ENCODE measurements at regions not wholly inside any gene's neighbourhood (a gene's known extent, or its start where the extent isn't known, plus 50 kb on each side); places are given as distances from the start of the nearest gene placed in this dataset.

DNA sequence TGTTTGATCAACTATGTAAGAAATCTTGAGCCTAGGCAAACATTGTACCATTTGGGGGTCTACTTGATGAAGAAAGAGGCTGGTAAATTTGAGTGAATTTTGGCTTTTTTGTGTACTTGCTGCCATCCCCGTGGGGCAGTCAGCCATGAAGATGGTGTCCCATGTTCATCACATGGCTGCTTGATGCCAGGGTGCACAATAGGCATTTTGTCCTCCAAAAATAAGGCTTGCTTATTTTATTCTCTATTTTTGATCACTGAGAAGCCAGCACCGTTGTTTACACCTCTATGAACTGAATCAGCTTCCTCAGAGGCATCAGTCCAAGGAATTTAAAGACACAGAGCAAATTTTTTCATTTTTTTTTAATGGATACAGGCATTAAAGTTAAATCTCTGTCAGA is 1195.7 kb downstream of the AMY1C start:
- TF ChIP-seq, protein P1, sequence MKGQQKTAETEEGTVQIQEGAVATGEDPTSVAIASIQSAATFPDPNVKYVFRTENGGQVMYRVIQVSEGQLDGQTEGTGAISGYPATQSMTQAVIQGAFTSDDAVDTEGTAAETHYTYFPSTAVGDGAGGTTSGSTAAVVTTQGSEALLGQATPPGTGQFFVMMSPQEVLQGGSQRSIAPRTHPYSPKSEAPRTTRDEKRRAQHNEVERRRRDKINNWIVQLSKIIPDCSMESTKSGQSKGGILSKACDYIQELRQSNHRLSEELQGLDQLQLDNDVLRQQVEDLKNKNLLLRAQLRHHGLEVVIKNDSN (IDR thresholded peaks at IDR 0.05; ENCODE audit: borderline replicate concordance, extremely low read length, insufficient read depth, low read depth, low read length): no peak
- TF ChIP-seq ZNF274 (IDR thresholded peaks at IDR 0.05; ENCODE audit: insufficient read depth, insufficient read length): no peak
- TF ChIP-seq POLR2A (IDR thresholded peaks at IDR 0.05; ENCODE audit: low read depth, low read length): no peak
- TF ChIP-seq, protein P2, sequence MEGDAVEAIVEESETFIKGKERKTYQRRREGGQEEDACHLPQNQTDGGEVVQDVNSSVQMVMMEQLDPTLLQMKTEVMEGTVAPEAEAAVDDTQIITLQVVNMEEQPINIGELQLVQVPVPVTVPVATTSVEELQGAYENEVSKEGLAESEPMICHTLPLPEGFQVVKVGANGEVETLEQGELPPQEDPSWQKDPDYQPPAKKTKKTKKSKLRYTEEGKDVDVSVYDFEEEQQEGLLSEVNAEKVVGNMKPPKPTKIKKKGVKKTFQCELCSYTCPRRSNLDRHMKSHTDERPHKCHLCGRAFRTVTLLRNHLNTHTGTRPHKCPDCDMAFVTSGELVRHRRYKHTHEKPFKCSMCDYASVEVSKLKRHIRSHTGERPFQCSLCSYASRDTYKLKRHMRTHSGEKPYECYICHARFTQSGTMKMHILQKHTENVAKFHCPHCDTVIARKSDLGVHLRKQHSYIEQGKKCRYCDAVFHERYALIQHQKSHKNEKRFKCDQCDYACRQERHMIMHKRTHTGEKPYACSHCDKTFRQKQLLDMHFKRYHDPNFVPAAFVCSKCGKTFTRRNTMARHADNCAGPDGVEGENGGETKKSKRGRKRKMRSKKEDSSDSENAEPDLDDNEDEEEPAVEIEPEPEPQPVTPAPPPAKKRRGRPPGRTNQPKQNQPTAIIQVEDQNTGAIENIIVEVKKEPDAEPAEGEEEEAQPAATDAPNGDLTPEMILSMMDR (IDR thresholded peaks at IDR 0.05 in 2 of 3, conservative IDR thresholded peaks at IDR 0.05 in 1 of 3; ENCODE audit: control insufficient read depth in 2 of 3, extremely low read depth in 1 of 3, insufficient read depth in 1 of 3, low read depth in 3 of 3, low read length in 3 of 3): no peak
- no peak for TF ChIP-seq BRCA1 (IDR thresholded peaks at IDR 0.05; ENCODE audit: low read depth, low read length)
- TF ChIP-seq POLR2AphosphoS5 (IDR thresholded peaks at IDR 0.05; ENCODE audit: low read length): no peak
- TF ChIP-seq EP300 (IDR thresholded peaks at IDR 0.05; ENCODE audit: borderline replicate concordance in 1 of 2, control insufficient read depth in 1 of 2, low read depth in 2 of 2, low read length in 2 of 2): no peak

Measured in GM12878 (cell line).